Body of pancreas (tissue), 4 donors: ENCODE measurements at regions not wholly inside any gene's neighbourhood (a gene's known extent, or its start where the extent isn't known, plus 50 kb on each side); places are given as distances from the start of the nearest gene placed in this dataset.

Source experiments
- ATAC-seq: fragments of 150-250 bp; one replicate; pipeline ENCODE4 v1.9.1; 2016
- DNase-seq, 4 donors: peaks; one replicate each; pipeline ENCODE4 v3.0.0-alpha.2; 2019
- H3K27ac ChIP-seq, 4 donors: fragments of 200-600 bp; sonication (generic); 1 replicate in 3 of 4; 2 replicates in 1 of 4; pipeline versions ENCODE4 v1.5.1 to v1.6.1; 2016 to 2019; ENCODE audit warnings: mild to moderate bottlenecking in 1 of 4, mixed read lengths in 1 of 4, moderate library complexity in 1 of 4
- H3K27me3 ChIP-seq, 2 donors: fragments of 200-600 bp; sonication (generic); one replicate each; pipeline ENCODE4 v1.6.0; 2016; ENCODE audit warnings: mild to moderate bottlenecking in 1 of 2
- H3K36me3 ChIP-seq, 2 donors: fragments of 200-600 bp; sonication (generic); replicated peaks in 1 of 2; 2 replicates each; pipeline ENCODE4 v1.5.1; 2016; ENCODE audit warnings: low read depth in 2 of 2; ENCODE audit not compliant: insufficient read depth in 1 of 2
- H3K4me1 ChIP-seq: fragments of 200-600 bp; sonication (generic); one replicate; pipeline ENCODE4 v1.6.0; 2016
- H3K4me3 ChIP-seq, 2 donors: fragments of 200-600 bp; sonication (generic); 1 replicate in 1 of 2; 2 replicates in 1 of 2; pipeline ENCODE4 v1.5.1; 2016 to 2019
- H3K9me3 ChIP-seq, 3 donors: fragments of 200-600 bp; sonication (generic); 1 replicate in 2 of 3; 2 replicates in 1 of 3; pipeline ENCODE4 v1.5.1; 2016
- POLR2A ChIP-seq, 3 donors: fragments of 450-650 bp; IDR thresholded peaks; one replicate each; pipeline ENCODE4 v1.6.1; 2016; ENCODE audit warnings: antibody characterized with exemption in 3 of 3, mild to moderate bottlenecking in 2 of 3
- WGBS, 2 donors: methylation state at CpG; one replicate each; pipeline ENCODE4 v1.1.5; 2017; 5-methylcytosine and 5-hydroxymethylcytosine counted together
- intact Hi-C: fragments of 100-400 bp; cut with DNase I; formaldehyde crosslinking; loops from one replicate; pipeline ENCODE4 v1.15.1; 2023
- TF ChIP-seq, protein P1 (sequence below), 7 experiments: fragments of 450-650 bp in 4 of 7; fragments of 200-600 bp in 3 of 7; sonication (generic) in 3 of 7; IDR thresholded peaks; one replicate each; pipeline ENCODE4 v1.5.1; 2016 to 2019; ENCODE audit warnings: antibody characterized with exemption in 7 of 7

DNA sequence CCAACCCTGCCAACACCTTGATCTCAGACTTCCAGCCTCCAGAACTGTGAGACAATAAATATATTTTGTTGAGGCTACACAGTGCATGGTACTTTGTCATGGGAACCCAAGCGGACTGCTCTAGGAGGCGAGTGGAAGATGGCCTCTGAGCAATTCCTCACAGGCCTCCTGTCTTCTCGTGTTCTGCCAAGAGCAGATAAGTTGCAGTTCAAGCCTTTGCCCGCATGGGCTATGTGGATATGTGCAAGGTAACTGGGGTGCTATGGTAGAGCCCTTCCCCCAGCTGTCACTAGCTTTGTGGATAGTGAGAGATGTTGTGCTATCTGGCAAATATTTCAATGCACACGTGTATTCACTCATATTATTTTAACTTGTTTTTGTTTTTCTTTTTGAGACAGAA is 156.0 kb upstream of the BCOR start:
- WGBS, 2 donors: 84% methylated on average over 5 of the region's 5 CpGs; no CpG with 5 or more reads in 1 of the 2 donors

DNA sequence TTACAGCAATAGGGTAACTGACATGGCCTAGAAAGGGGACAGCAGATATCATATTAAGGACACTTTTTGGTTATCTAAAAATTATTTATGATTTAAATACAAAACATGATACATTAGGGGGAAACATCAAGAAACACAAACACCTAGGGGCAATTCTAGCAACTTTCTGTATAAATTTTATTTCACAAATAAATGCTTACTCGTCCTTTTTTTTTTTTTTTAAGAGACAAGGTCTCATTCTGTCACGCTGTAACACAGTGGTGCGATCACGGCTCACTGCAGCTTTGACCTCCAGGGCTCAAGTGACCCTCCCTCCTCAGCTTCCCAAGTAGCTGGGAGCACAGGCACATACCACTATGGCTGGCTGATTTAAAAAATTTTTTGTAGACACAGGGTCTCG is 151.8 kb upstream of the BCOR start:
- no peaks in the 10 kb centered on the region for H3K9me3 ChIP-seq
- no peak for DNase-seq
- TF ChIP-seq, protein P1, sequence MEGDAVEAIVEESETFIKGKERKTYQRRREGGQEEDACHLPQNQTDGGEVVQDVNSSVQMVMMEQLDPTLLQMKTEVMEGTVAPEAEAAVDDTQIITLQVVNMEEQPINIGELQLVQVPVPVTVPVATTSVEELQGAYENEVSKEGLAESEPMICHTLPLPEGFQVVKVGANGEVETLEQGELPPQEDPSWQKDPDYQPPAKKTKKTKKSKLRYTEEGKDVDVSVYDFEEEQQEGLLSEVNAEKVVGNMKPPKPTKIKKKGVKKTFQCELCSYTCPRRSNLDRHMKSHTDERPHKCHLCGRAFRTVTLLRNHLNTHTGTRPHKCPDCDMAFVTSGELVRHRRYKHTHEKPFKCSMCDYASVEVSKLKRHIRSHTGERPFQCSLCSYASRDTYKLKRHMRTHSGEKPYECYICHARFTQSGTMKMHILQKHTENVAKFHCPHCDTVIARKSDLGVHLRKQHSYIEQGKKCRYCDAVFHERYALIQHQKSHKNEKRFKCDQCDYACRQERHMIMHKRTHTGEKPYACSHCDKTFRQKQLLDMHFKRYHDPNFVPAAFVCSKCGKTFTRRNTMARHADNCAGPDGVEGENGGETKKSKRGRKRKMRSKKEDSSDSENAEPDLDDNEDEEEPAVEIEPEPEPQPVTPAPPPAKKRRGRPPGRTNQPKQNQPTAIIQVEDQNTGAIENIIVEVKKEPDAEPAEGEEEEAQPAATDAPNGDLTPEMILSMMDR (IDR thresholded peaks at IDR 0.05): no peak
- no peak for TF ChIP-seq POLR2A (IDR thresholded peaks at IDR 0.05)
- H3K4me3 ChIP-seq: no peak overlapping the region
- no peaks in the 10 kb centered on the region for H3K27me3 ChIP-seq
- no peaks in the 10 kb centered on the region for H3K4me1 ChIP-seq
- intact Hi-C loops: no loop called here
- WGBS, 2 donors: 78 to 82% methylated on average over 5 of the region's 5 CpGs
- no peaks in the 10 kb centered on the region for H3K36me3 ChIP-seq
- ATAC-seq: no peak
- no peak overlapping the region for H3K27ac ChIP-seq

More for the DNA sequence above, 156.0 kb upstream of the BCOR start:
- H3K27me3 ChIP-seq: no peaks in the 10 kb centered on the region
- DNase-seq (no peak), ATAC-seq (no peak)
- no peak overlapping the region for H3K27ac ChIP-seq
- TF ChIP-seq, protein P1 (IDR thresholded peaks at IDR 0.05): no peak
- no peak for TF ChIP-seq POLR2A (IDR thresholded peaks at IDR 0.05)
- H3K4me3 ChIP-seq: no peak overlapping the region
- intact Hi-C loops: no loop called here
- H3K36me3 ChIP-seq: no peaks in the 10 kb centered on the region
- no peaks in the 10 kb centered on the region for H3K4me1 ChIP-seq
- H3K9me3 ChIP-seq: no peaks in the 10 kb centered on the region

DNA sequence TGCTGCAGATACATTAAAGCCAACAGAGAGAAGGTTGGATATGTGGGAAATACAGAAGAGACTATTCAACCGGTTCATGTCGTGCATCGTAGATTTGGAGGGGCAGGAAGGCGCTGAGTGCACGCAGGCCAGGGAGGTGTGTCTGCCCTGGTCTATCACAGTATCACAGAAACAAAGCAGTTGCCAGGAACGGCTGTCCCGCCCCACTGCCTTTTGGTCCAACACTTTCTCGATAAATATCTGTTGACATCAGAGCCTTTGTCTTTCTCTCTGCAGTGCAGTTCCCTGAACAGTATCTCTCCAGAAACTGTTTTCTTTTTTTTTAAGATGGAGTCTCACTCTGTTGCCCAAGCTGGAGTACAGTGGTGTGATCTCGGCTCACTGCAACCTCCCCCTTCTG is 151.1 kb upstream of the BCOR start:
- ATAC-seq: no peak
- DNase-seq: no peak
- intact Hi-C loops: no loop called here

DNA sequence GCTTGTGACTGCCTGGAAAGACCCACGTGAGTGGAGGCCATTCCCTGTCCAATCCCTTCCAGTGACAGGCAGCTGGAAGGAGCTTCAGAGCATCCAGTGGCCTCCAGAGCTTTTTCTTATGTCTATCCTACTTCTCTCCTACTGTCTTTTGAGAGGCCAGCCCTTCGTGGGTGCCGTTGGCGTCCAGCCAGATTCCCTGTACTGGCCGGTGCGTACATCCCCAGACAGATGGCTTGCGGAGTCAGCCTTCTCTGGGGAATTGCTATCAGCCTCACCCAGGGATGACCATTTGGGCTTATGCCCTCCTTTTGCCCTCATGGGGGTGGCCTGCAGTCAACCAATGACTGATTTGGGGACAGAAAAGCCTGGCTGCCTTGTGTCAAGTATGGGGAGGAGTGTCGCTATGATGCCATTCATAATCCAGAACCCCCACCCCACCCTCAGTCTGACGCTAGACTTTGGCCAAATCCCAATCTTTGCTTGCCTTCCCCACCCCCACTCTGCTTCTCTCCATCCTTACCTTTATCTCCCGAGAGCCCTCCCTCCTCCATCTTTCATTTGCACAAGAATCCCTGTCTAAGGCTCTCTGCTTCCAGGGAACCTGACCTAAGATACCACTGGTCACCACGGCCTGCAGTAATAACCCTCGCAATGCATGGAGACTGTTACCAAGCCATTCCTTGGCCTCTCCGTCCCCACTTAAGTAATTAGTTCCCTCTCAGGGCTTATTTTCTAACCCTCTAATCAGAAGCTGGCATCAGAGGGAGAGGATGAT is 150.3 kb upstream of the BCOR start:
- no peaks in the 10 kb centered on the region for H3K27me3 ChIP-seq
- H3K36me3 ChIP-seq: no peaks in the 10 kb centered on the region
- H3K27ac ChIP-seq: no peak overlapping the region
- H3K9me3 ChIP-seq: no peaks in the 10 kb centered on the region
- no peak for TF ChIP-seq POLR2A (IDR thresholded peaks at IDR 0.05)
- TF ChIP-seq, protein P1 (IDR thresholded peaks at IDR 0.05): no peak
- 53 to 68% methylated on average over 11 to 13 of the region's 13 CpGs for WGBS, 2 donors
- no peaks in the 10 kb centered on the region for H3K4me1 ChIP-seq
- ATAC-seq (no peak), DNase-seq (no peak)
- H3K4me3 ChIP-seq: no peak overlapping the region
- intact Hi-C loops: no loop called here

More for the DNA sequence above, 151.1 kb upstream of the BCOR start:
- H3K9me3 ChIP-seq: no peaks in the 10 kb centered on the region
- TF ChIP-seq, protein P1 (IDR thresholded peaks at IDR 0.05): no peak
- TF ChIP-seq POLR2A (IDR thresholded peaks at IDR 0.05): no peak
- H3K36me3 ChIP-seq: no peaks in the 10 kb centered on the region
- no peaks in the 10 kb centered on the region for H3K27me3 ChIP-seq
- H3K27ac ChIP-seq: no peak overlapping the region
- H3K4me1 ChIP-seq: no peaks in the 10 kb centered on the region
- WGBS, 2 donors: 32 to 54% methylated on average over 6 to 9 of the region's 9 CpGs
- no peak overlapping the region for H3K4me3 ChIP-seq

DNA sequence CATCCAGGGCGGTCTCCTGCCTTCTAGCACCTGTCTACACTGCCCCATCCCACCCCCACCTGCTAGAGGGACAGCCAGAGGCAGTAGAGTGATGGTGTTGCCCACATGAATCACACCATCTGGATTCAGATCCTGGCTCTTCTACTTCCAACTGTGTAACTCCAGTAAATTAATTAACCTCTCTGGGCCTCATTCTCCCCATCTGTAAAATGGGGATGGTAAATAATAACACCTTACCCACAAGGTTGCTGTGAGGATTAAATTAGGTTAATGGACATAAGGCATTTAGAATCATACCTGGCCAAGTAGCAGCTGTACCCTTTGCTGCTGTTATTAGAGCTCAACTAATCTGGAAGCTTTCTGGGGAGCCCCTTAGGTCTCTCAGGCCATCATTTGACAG is 149.6 kb upstream of the BCOR start:
- Histone ChIP-seq H3K4me1 (no peaks in the 10 kb centered on the region), H3K9me3 (no peaks in the 10 kb centered on the region), H3K4me3 (no peak overlapping the region), H3K36me3 (no peaks in the 10 kb centered on the region), H3K27me3 (no peaks in the 10 kb centered on the region), H3K27ac (no peak overlapping the region)
- intact Hi-C loops: no loop called here
- DNase-seq: no peak
- TF ChIP-seq, protein P1 (IDR thresholded peaks at IDR 0.05): no peak
- no peak for TF ChIP-seq POLR2A (IDR thresholded peaks at IDR 0.05)
- WGBS, 2 donors: 100% methylated on average over 1 of the region's 1 CpG; no CpG with 5 or more reads in 1 of the 2 donors
- no peak for ATAC-seq
